Hindlimb muscle (tissue), 1 donor: ENCODE measurements at regions not wholly inside any gene's neighbourhood (a gene's known extent, or its start where the extent isn't known, plus 50 kb on each side); places are given as distances from the start of the nearest gene placed in this dataset.
A peak's percentile ranks its signal among the peaks of the same experiment; 100 is the strongest.

Experiments used
- DNase-seq: peaks from one replicate; pipeline ENCODE4 v3.0.0-alpha.2; 2013

GRCh38 chr20:60652046-60652445 is 600.0 kb upstream of the CDH4 start:
- no peak for DNase-seq

GRCh38 chr20:60652615-60653014 is 599.4 kb upstream of the CDH4 start:
- DNase-seq: no peak

- no peak for DNase-seq
These were observed 598.8 kb upstream of the CDH4 start for GRCh38 chr20:60653111-60653845.

- no peak for DNase-seq
These were observed 593.4 kb upstream of the CDH4 start for GRCh38 chr20:60658681-60659080.

GRCh38 chr20:60659240-60659639 is 592.8 kb upstream of the CDH4 start:
- no peak for DNase-seq

GRCh38 chr20:60662307-60662706 is 589.8 kb upstream of the CDH4 start:
- no peak for DNase-seq

GRCh38 chr20:60664106-60664505 is 588.0 kb upstream of the CDH4 start:
- no peak for DNase-seq

GRCh38 chr20:60667641-60668040 is 584.4 kb upstream of the CDH4 start:
- no peak for DNase-seq

- peak; percentile 29 for DNase-seq
These were observed 582.9 kb upstream of the CDH4 start for GRCh38 chr20:60669211-60669610.

- no peak for DNase-seq
These were observed 576.0 kb upstream of the CDH4 start for GRCh38 chr20:60676011-60676410.

- DNase-seq: no peak
These were observed 574.2 kb upstream of the CDH4 start for GRCh38 chr20:60677819-60678218.

- DNase-seq: no peak
These were observed 571.5 kb upstream of the CDH4 start for GRCh38 chr20:60680554-60680953.

- no peak for DNase-seq
These were observed 564.8 kb upstream of the CDH4 start for GRCh38 chr20:60687213-60687612.

- no peak for DNase-seq
These were observed 561.3 kb upstream of the CDH4 start for GRCh38 chr20:60690771-60691170.

GRCh38 chr20:60691966-60692615 is 560.0 kb upstream of the CDH4 start:
- no peak for DNase-seq

GRCh38 chr20:60693496-60694133 is 558.4 kb upstream of the CDH4 start:
- DNase-seq: no peak

GRCh38 chr20:60694763-60695162 is 557.3 kb upstream of the CDH4 start:
- no peak for DNase-seq

GRCh38 chr20:60695226-60696000 is 556.6 kb upstream of the CDH4 start:
- no peak for DNase-seq

GRCh38 chr20:60697252-60697651 is 554.8 kb upstream of the CDH4 start:
- DNase-seq: no peak

GRCh38 chr20:60700728-60701127 is 551.3 kb upstream of the CDH4 start:
- DNase-seq: no peak

GRCh38 chr20:60704147-60704546 is 547.9 kb upstream of the CDH4 start:
- DNase-seq: no peak

GRCh38 chr20:60713396-60713795 is 538.7 kb upstream of the CDH4 start:
- no peak for DNase-seq

- DNase-seq: no peak
These were observed 536.9 kb upstream of the CDH4 start for GRCh38 chr20:60715172-60715571.
